GM06990 (cell line): ENCODE measurements at regions not wholly inside any gene's neighbourhood (a gene's known extent, or its start where the extent isn't known, plus 50 kb on each side); places are given as distances from the start of the nearest gene placed in this dataset.
"Not testable (repeated sequence)": the region's sequence is repeated elsewhere in the genome, so short reads cannot be mapped to it uniquely, and the experiment has no call there.

Experiments
- DNase-seq: peaks from one replicate; pipeline ENCODE4 v3.0.0-alpha.2; 2011; ENCODE audit not compliant: insufficient read length; ENCODE audit errors: extremely low read depth
- H3K27me3 ChIP-seq: replicated peaks from 2 replicates; pipeline ENCODE4 v1.6.0; 2011; ENCODE audit warnings: low read length; ENCODE audit not compliant: control insufficient read depth, insufficient read depth
- H3K36me3 ChIP-seq: 2 replicates; pipeline ENCODE4 v1.5.1; 2011; ENCODE audit warnings: low read length; ENCODE audit not compliant: control insufficient read depth, insufficient read depth
- H3K4me3 ChIP-seq: replicated peaks from 2 replicates; pipeline ENCODE4 v1.5.1; 2011; ENCODE audit warnings: low read depth, mild to moderate bottlenecking, control low read depth, low read length
- TF ChIP-seq, protein P1 (sequence below): IDR thresholded peaks from 2 replicates; pipeline ENCODE4 v1.5.1; 2011; ENCODE audit warnings: low read length, control low read depth, mild to moderate bottlenecking, inconsistent platforms; ENCODE audit not compliant: insufficient read depth, poor library complexity, severe bottlenecking

DNA sequence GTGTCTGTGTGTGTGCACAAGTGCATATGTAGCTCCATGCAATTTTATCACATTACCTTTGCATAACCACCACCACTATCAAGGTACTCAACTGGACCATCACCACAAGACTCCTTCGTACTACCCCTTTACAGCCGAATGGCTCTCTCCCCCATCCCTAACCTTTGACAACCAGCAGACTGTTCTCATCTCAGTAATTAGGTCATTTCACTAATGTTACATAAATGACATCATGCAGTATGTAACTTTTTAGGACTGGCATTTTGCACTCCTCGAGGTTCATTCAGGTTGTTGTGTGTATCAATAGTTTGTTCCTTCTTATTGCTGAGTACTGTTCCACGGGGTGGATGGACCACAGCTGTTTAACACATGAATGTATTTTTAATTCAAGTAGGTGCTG lies 121.8 kb upstream of the SLC6A11 start:
- H3K27me3 ChIP-seq = no peaks in the 10 kb centered on the region; the same call in 1 of the 2 replicates
- TF ChIP-seq, protein P1, sequence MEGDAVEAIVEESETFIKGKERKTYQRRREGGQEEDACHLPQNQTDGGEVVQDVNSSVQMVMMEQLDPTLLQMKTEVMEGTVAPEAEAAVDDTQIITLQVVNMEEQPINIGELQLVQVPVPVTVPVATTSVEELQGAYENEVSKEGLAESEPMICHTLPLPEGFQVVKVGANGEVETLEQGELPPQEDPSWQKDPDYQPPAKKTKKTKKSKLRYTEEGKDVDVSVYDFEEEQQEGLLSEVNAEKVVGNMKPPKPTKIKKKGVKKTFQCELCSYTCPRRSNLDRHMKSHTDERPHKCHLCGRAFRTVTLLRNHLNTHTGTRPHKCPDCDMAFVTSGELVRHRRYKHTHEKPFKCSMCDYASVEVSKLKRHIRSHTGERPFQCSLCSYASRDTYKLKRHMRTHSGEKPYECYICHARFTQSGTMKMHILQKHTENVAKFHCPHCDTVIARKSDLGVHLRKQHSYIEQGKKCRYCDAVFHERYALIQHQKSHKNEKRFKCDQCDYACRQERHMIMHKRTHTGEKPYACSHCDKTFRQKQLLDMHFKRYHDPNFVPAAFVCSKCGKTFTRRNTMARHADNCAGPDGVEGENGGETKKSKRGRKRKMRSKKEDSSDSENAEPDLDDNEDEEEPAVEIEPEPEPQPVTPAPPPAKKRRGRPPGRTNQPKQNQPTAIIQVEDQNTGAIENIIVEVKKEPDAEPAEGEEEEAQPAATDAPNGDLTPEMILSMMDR = no peak
- H3K36me3 ChIP-seq = no peaks in the 10 kb centered on the region
- DNase-seq = no peak
- H3K4me3 ChIP-seq = no peak overlapping the region

DNA sequence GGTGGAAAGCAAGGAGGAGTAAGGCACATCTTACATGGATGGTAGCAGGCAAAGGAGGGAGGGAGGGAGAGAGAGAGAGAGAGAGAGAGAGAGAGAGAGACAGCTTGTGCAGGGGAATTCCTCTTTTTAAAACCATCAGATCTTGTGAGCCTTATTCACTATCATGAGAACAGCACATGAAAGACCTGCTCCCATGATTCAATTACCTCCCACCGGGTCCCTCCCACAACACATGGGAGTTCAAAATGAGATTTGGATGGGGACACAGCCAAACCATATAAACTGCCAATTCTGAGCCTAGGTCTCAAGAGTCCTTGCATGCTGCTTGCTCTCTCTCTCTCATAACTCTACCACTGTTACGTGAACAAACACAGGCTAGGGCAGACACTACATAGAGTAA lies 120.8 kb upstream of the SLC6A11 start:
- DNase-seq, H3K36me3 ChIP-seq, H3K4me3 ChIP-seq, H3K27me3 ChIP-seq: not testable (repeated sequence)

DNA sequence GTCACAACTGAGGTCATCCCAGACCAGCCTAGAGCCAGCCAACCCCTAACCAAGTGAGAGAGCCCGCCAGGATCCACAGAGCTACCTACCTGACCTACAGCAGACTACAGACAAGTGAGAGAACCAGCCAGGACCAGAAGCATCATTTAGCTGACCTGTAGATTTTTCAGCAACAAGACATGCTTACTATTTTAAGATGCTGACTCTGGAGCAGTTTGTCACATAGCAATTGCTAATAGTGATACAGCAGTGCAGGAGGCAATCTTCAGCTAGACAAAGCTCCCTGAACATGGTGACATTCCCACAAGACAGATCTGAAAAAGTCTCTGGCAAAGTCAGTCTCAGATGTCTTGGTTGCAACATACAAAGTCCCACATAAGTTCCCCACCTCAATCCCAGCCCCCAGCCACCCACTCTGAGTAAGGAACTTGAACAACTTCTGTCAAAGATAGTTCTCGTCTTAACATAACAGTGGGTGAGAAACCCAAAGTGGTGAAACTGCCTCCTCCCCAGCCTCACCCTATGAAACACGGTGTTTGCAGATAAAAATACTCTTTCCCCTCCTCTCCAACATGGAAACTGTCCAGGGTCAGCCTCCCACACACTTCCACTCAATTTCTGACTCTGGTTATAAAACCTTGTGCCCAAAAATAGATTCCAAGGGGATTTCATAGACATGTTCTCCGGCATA lies 120.3 kb upstream of the SLC6A11 start:
- no peaks in the 10 kb centered on the region; the same call in 1 of the 2 replicates for H3K27me3 ChIP-seq
- H3K4me3 ChIP-seq = no peak overlapping the region
- DNase-seq = no peak
- TF ChIP-seq, protein P1 = no peak
- no peaks in the 10 kb centered on the region for H3K36me3 ChIP-seq

DNA sequence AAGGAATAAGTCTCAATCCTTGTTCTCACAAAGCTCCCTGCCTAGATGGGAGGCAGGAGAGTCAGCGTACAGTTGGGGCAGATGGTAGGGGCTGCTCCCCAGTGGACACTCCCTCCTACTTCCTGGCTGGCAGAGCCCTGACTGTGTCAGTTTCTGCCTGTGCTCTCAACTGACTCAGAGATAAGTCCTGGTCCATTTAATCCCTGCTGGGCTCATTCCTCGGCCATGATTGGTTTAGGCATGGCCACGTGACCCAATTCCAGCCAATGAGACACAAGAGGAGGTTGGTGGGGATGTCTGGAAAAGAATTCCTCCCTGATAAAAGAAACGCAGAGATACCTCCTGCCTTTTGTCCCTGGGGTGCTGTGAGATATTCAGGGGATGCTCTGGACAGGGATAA lies 118.1 kb upstream of the SLC6A11 start:
- TF ChIP-seq, protein P1 = no peak
- Histone ChIP-seq H3K4me3 (no peak overlapping the region), H3K27me3 (no peaks in the 10 kb centered on the region; the same call in 1 of the 2 replicates), H3K36me3 (no peaks in the 10 kb centered on the region)
- DNase-seq = no peak

DNA sequence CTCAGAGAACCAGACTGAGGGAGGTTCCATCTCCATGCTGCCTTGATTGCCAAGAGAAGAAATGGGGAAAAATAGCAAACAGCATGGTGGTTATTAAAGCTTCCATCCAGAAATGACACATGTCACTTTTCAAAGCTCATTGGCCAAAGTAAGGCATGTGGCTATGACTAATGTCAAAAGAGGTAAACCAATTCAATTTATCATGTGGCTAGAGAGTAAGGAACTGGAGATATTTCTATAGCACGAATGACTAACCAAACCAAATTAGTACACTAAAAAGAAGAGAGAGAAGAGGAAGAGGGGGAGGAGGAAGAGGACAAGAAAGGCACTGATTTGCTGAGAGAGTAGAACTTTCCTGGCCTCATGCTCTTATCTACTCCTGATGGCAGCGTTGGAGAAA lies 115.2 kb upstream of the SLC6A11 start:
- TF ChIP-seq, protein P1 = no peak
- Histone ChIP-seq H3K27me3 (no peaks in the 10 kb centered on the region; the same call in none of the 2 replicates), H3K36me3 (no peaks in the 10 kb centered on the region), H3K4me3 (no peak overlapping the region)
- DNase-seq = no peak

DNA sequence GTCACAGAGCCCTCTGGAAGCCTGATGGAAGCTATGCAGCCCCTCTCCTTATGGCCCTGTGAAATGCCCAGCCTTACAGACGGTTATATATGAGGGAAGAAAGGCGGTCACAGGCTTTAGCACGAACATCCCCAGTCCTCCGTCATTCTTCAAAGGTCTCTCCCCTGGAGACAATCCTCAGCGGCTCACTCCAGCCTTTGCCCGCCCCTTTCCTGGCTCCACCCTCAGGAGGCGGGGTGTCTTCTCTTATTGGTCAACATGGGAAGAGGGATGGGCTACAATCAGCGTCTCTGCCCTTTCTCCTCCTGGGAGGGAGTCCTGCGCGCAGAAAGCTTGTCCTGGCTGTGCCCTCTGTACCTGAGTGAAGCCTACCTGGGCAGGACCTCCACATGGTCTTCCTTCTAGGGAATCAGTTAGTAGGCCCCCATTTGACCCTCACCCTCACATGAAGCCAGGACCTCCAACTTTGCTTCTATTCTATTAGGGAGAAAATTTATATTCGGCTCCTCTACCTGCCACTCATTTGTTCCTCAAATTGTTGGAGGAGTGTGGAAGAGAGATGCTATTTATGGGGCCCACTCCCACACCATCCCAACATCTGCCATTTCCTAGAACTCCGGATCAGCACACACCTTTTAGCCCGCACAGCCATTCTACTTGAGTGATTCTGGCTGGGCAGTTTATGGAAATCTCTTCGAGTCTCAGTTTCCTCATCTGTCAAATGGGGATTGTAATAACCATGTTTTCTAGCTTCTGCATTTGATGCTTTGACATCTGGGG lies 112.9 kb upstream of the SLC6A11 start:
- Histone ChIP-seq H3K4me3 (no peak overlapping the region), H3K36me3 (no peaks in the 10 kb centered on the region), H3K27me3 (peaks cover 5% of the 10 kb centered on the region)
- TF ChIP-seq, protein P1 = no peak
- DNase-seq = no peak
